ENCODE measurements at regions not wholly inside any gene's neighbourhood (a gene's known extent, or its start where the extent isn't known, plus 50 kb on each side); places are given as distances from the start of the nearest gene placed in this dataset.
"Not testable (repeated sequence)": the region's sequence is repeated elsewhere in the genome, so short reads cannot be mapped to it uniquely, and the experiment has no call there.

- no peak overlapping the region for H3K4me2 ChIP-seq (ENCODE audit: low read length)
- no peaks in the 10 kb centered on the region for H3F3A ChIP-seq (ENCODE audit: insufficient read depth, low read length, poor library complexity, severe bottlenecking)
- no peaks in the 10 kb centered on the region for H3K79me2 ChIP-seq (replicated peaks; ENCODE audit: insufficient read depth, low read length)
- H3K27me3 ChIP-seq (ENCODE audit: insufficient read depth, low read depth, low read length), result no peaks in the 10 kb centered on the region
- no peaks in the 10 kb centered on the region for H4K20me1 ChIP-seq (ENCODE audit: insufficient read depth)
- H3K36me3 ChIP-seq (ENCODE audit: insufficient read depth, low read length), result no peaks in the 10 kb centered on the region
- H3K9ac ChIP-seq (ENCODE audit: low read length), result no peak overlapping the region
- no peaks in the 10 kb centered on the region for H3K9me3 ChIP-seq (ENCODE audit: low read length)
- H3K9me2 ChIP-seq (ENCODE audit: insufficient read depth, low read length), result no peaks in the 10 kb centered on the region
- H2AFZ ChIP-seq (ENCODE audit: low read depth, low read length), result no peak overlapping the region
- no peak overlapping the region for H3K27ac ChIP-seq (ENCODE audit: low read length)
- no peak overlapping the region for H3K4me3 ChIP-seq (ENCODE audit: low read length)
- no peak for TF ChIP-seq SMC3 (conservative IDR thresholded peaks at IDR 0.05; ENCODE audit: poor library complexity)
These were observed 152.5 kb upstream of the SALL3 start for GRCh38 chr18:78827141-78827540.

- Histone ChIP-seq H3K27me3 (ENCODE audit: insufficient read depth, low read depth, low read length) (no peaks in the 10 kb centered on the region), H2AFZ (ENCODE audit: low read depth, low read length) (no peak overlapping the region)
These were observed 151.5 kb upstream of the SALL3 start for GRCh38 chr18:78828131-78828530.

GRCh38 chr18:78829026-78829425 is 150.6 kb upstream of the SALL3 start:
- H3K27me3 ChIP-seq (ENCODE audit: insufficient read depth, low read depth, low read length); H3K9me2 ChIP-seq (ENCODE audit: insufficient read depth, low read length); H3K4me3 ChIP-seq (ENCODE audit: low read length); H3F3A ChIP-seq (ENCODE audit: insufficient read depth, low read length, poor library complexity, severe bottlenecking); H3K9ac ChIP-seq (ENCODE audit: low read length); H3K9me3 ChIP-seq (ENCODE audit: low read length); H3K36me3 ChIP-seq (ENCODE audit: insufficient read depth, low read length); H3K79me2 ChIP-seq (replicated peaks; ENCODE audit: insufficient read depth, low read length); H3K27ac ChIP-seq (ENCODE audit: low read length); H4K20me1 ChIP-seq (ENCODE audit: insufficient read depth); H3K4me2 ChIP-seq (ENCODE audit: low read length); H2AFZ ChIP-seq (ENCODE audit: low read depth, low read length): not testable (repeated sequence)

More at GRCh38 chr18:78828131-78828530, 151.5 kb upstream of the SALL3 start:
- no peak overlapping the region for H3K9ac ChIP-seq (ENCODE audit: low read length)
- H4K20me1 ChIP-seq (ENCODE audit: insufficient read depth), result no peaks in the 10 kb centered on the region
- no peaks in the 10 kb centered on the region for H3K9me2 ChIP-seq (ENCODE audit: insufficient read depth, low read length)
- no peaks in the 10 kb centered on the region for H3K36me3 ChIP-seq (ENCODE audit: insufficient read depth, low read length)
- H3K27ac ChIP-seq (ENCODE audit: low read length), result no peak overlapping the region
- no peak overlapping the region for H3K4me2 ChIP-seq (ENCODE audit: low read length)
- no peak overlapping the region for H3K4me3 ChIP-seq (ENCODE audit: low read length)
- no peaks in the 10 kb centered on the region for H3K79me2 ChIP-seq (replicated peaks; ENCODE audit: insufficient read depth, low read length)
- H3F3A ChIP-seq (ENCODE audit: insufficient read depth, low read length, poor library complexity, severe bottlenecking), result no peaks in the 10 kb centered on the region
- no peak for TF ChIP-seq TAF1 (IDR thresholded peaks at IDR 0.05; ENCODE audit: low read depth)
- TF ChIP-seq SMC3 (conservative IDR thresholded peaks at IDR 0.05; ENCODE audit: poor library complexity), result no peak
- no peak for TF ChIP-seq EP300 (conservative IDR thresholded peaks at IDR 0.05; ENCODE audit: poor library complexity, severe bottlenecking)
- no peak for TF ChIP-seq MXI1 (conservative IDR thresholded peaks at IDR 0.05; ENCODE audit: poor library complexity, severe bottlenecking)
- TF ChIP-seq POLR2AphosphoS5 (IDR thresholded peaks at IDR 0.05), result no peak
- TF ChIP-seq REST (IDR thresholded peaks at IDR 0.05; ENCODE audit: borderline replicate concordance), result no peak
- TF ChIP-seq EZH2 (IDR thresholded peaks at IDR 0.05; ENCODE audit: borderline replicate concordance, insufficient read depth, low read length, poor library complexity, severe bottlenecking), result no peak
- no peak for TF ChIP-seq CTCF (IDR thresholded peaks at IDR 0.05; ENCODE audit: poor library complexity, severe bottlenecking)
- no peak for TF ChIP-seq RAD21 (conservative IDR thresholded peaks at IDR 0.05)
- no peaks in the 10 kb centered on the region for H3K9me3 ChIP-seq (ENCODE audit: low read length)
